H9 (cell line): ENCODE measurements at regions not wholly inside any gene's neighbourhood (a gene's known extent, or its start where the extent isn't known, plus 50 kb on each side); places are given as distances from the start of the nearest gene placed in this dataset.

Source experiments
- DNase-seq: peaks from one replicate; pipeline ENCODE4 v3.0.0-alpha.2; 2017
- H2AFZ ChIP-seq: one replicate; pipeline ENCODE4 v1.6.1; 2013; ENCODE audit warnings: mild to moderate bottlenecking, low read length, control low read depth, moderate library complexity
- H2AK5ac ChIP-seq: 2 replicates; pipeline ENCODE4 v1.6.1; 2013; ENCODE audit warnings: low read length, control low read depth, mixed read lengths; ENCODE audit not compliant: insufficient read length
- H2BK120ac ChIP-seq: one replicate; pipeline ENCODE4 v1.6.1; 2013; ENCODE audit warnings: low read depth, mild to moderate bottlenecking, low read length, control low read depth, inconsistent platforms; ENCODE audit not compliant: poor library complexity, severe bottlenecking
- H2BK12ac ChIP-seq: 2 replicates; pipeline ENCODE4 v1.6.1; 2013; ENCODE audit warnings: low read length, control low read depth, mixed read lengths, low read depth; ENCODE audit not compliant: insufficient read length
- H2BK15ac ChIP-seq: 2 replicates; pipeline ENCODE4 v1.6.1; 2013; ENCODE audit warnings: low read depth, low read length, control low read depth
- H2BK20ac ChIP-seq: one replicate; pipeline ENCODE4 v1.6.1; 2013; ENCODE audit warnings: low read depth, mild to moderate bottlenecking, low read length, control low read depth, inconsistent platforms; ENCODE audit not compliant: poor library complexity, severe bottlenecking
- H2BK5ac ChIP-seq: 2 replicates; pipeline ENCODE4 v1.6.1; 2013; ENCODE audit warnings: low read length, control low read depth, mixed read lengths; ENCODE audit not compliant: insufficient read length
- H3K14ac ChIP-seq: 2 replicates; pipeline ENCODE4 v1.6.1; 2013; ENCODE audit warnings: low read length, control low read depth; ENCODE audit not compliant: insufficient read depth
- H3K18ac ChIP-seq: 2 replicates; pipeline ENCODE4 v1.6.1; 2013; ENCODE audit warnings: low read depth, mild to moderate bottlenecking, mixed read lengths, low read length, control low read depth; ENCODE audit not compliant: insufficient read length
- H3K23ac ChIP-seq: 2 replicates; pipeline ENCODE4 v1.6.1; 2013; ENCODE audit warnings: low read length, control low read depth, mixed read lengths, low read depth; ENCODE audit not compliant: insufficient read length
- H3K23me2 ChIP-seq: 2 replicates; pipeline ENCODE4 v1.6.1; 2013; ENCODE audit warnings: low read depth, mild to moderate bottlenecking, mixed read lengths, low read length, control low read depth; ENCODE audit not compliant: insufficient read length, poor library complexity, severe bottlenecking
- H3K27ac ChIP-seq: 2 replicates; pipeline ENCODE4 v1.5.1; 2013; ENCODE audit warnings: low read length, control low read depth, mixed read lengths, low read depth; ENCODE audit not compliant: insufficient read length
- H3K27me3 ChIP-seq: 2 replicates; pipeline ENCODE4 v1.6.1; 2013; ENCODE audit warnings: low read length, control low read depth, inconsistent platforms; ENCODE audit not compliant: insufficient read depth
- H3K4ac ChIP-seq: 2 replicates; pipeline ENCODE4 v1.6.1; 2013; ENCODE audit warnings: low read depth, mild to moderate bottlenecking, control low read depth, inconsistent platforms, low read length, moderate library complexity
- H3K4me1 ChIP-seq: 2 replicates; pipeline ENCODE4 v1.6.1; 2013; ENCODE audit warnings: low read length, control low read depth, inconsistent platforms; ENCODE audit not compliant: insufficient read depth
- H3K4me2 ChIP-seq: 2 replicates; pipeline ENCODE4 v1.6.1; 2013; ENCODE audit warnings: low read length, control low read depth, mixed read lengths; ENCODE audit not compliant: insufficient read length, insufficient read depth
- H3K56ac ChIP-seq: 2 replicates; pipeline ENCODE4 v1.6.1; 2013; ENCODE audit warnings: low read depth, mild to moderate bottlenecking, mixed read lengths, low read length, control low read depth; ENCODE audit not compliant: insufficient read length
- H3K79me1 ChIP-seq: 2 replicates; pipeline ENCODE4 v1.6.1; 2013; ENCODE audit warnings: low read depth, mild to moderate bottlenecking, moderate library complexity, low read length, control low read depth, inconsistent platforms; ENCODE audit not compliant: insufficient read depth, poor library complexity, severe bottlenecking
- H3K79me2 ChIP-seq: 2 replicates; pipeline ENCODE4 v1.6.1; 2013; ENCODE audit warnings: low read length, control low read depth, inconsistent platforms; ENCODE audit not compliant: insufficient read depth
- H3K9ac ChIP-seq: 2 replicates; pipeline ENCODE4 v1.6.1; 2013; ENCODE audit warnings: low read length, control low read depth, mixed read lengths; ENCODE audit not compliant: insufficient read length; ENCODE audit errors: extremely low read depth
- H3K9me3 ChIP-seq: one replicate; pipeline ENCODE4 v1.6.1; 2013; ENCODE audit warnings: low read depth, low read length, inconsistent platforms; ENCODE audit not compliant: control insufficient read depth
- H3T11ph ChIP-seq: one replicate; pipeline ENCODE4 v1.6.1; 2013; ENCODE audit warnings: mild to moderate bottlenecking, low read length, control low read depth, inconsistent platforms
- H4K20me1 ChIP-seq: one replicate; pipeline ENCODE4 v1.6.1; 2013; ENCODE audit not compliant: control insufficient read depth, insufficient read length, insufficient read depth
- H4K5ac ChIP-seq: 2 replicates; pipeline ENCODE4 v1.6.1; 2013; ENCODE audit warnings: low read depth, mild to moderate bottlenecking, mixed read lengths, low read length, control low read depth; ENCODE audit not compliant: insufficient read length
- H4K8ac ChIP-seq: replicated peaks from 2 replicates; pipeline ENCODE4 v1.6.1; 2013; ENCODE audit warnings: low read length, control low read depth, mixed read lengths, low read depth; ENCODE audit not compliant: insufficient read length
- H4K91ac ChIP-seq: 2 replicates; pipeline ENCODE4 v1.6.1; 2013; ENCODE audit warnings: low read depth, mild to moderate bottlenecking, moderate library complexity, mixed read lengths, low read length, control low read depth; ENCODE audit not compliant: insufficient read length
- H3K27ac Mint-ChIP-seq, 3 experiments: 2 replicates in 2 of 3; 3 replicates in 1 of 3; pipeline ENCODE4 v1.8.0; 2020 to 2021; ENCODE audit warnings: mixed read lengths in 3 of 3, mild to moderate bottlenecking in 1 of 3, moderate library complexity in 1 of 3
- H3K27me3 Mint-ChIP-seq: 2 replicates; pipeline ENCODE4 v1.8.0; 2021; ENCODE audit warnings: low read depth, mild to moderate bottlenecking, moderate library complexity, mixed read lengths
- H3K36me3 Mint-ChIP-seq, 3 experiments: 2 replicates in 2 of 3; 3 replicates in 1 of 3; pipeline ENCODE4 v1.8.0; 2020 to 2021; ENCODE audit warnings: low read depth in 3 of 3, mixed read lengths in 3 of 3; ENCODE audit not compliant: insufficient read depth in 1 of 3
- H3K4me1 Mint-ChIP-seq, 2 experiments: 2 replicates each; pipeline ENCODE4 v1.8.0; 2020; ENCODE audit warnings: mixed read lengths in 2 of 2
- H3K4me3 Mint-ChIP-seq, 2 experiments: 2 replicates in 1 of 2; 3 replicates in 1 of 2; pipeline ENCODE4 v1.8.0; 2020 to 2021; ENCODE audit warnings: mild to moderate bottlenecking in 2 of 2, mixed read lengths in 2 of 2, moderate library complexity in 1 of 2
- H3K9me3 Mint-ChIP-seq, 2 experiments: 2 replicates in 1 of 2; 3 replicates in 1 of 2; pipeline ENCODE4 v1.8.0; 2020; ENCODE audit warnings: mild to moderate bottlenecking in 2 of 2, mixed read lengths in 2 of 2, moderate library complexity in 1 of 2
- WGBS: extraction: QIAGEN DNeasy Blood & Tissue Kit; methylation state at CpG from one replicate; pipeline ENCODE4 v1.1.7; 2013; ENCODE audit warnings: missing lambda C conversion rate, low lambda C conversion rate, mixed read lengths; ENCODE audit not compliant: insufficient read length; ENCODE audit errors: extremely low coverage; 5-methylcytosine and 5-hydroxymethylcytosine counted together
- TF ChIP-seq, protein P1 (sequence below): fragments of 200-600 bp; sonication (generic); conservative IDR thresholded peaks from 3 replicates; pipeline ENCODE4 v1.8.0; 2021; ENCODE audit warnings: antibody characterized with exemption, mild to moderate bottlenecking

DNA sequence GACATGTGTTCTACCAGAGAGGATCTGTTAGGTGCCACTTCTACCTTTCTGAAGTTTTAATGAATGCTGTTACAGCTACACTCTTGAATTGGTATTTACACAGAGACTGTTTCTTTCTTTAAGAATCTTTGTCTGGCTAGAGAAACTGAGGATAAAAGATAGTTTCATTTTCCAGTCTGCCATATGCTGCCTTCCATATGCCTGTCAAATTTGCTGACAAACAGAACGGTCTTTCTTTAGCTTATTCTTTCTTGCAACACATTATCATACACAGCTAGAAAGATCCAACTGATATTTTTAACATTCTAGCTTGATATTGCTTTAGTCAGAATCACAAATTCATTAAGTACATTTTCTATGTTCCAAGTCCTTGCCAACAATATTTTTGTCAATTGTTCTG is 409.8 kb upstream of the CELF4 start:
- H2BK15ac ChIP-seq, result no peak overlapping the region
- no peak overlapping the region for H3K9ac ChIP-seq
- no peaks in the 10 kb centered on the region for H3K4me1 ChIP-seq
- no peak overlapping the region for H2AK5ac ChIP-seq
- no peak overlapping the region for H2BK12ac ChIP-seq
- H3K36me3 Mint-ChIP-seq, result peaks cover 3 to 8% (median 3%) of the 10 kb centered on the region in 3 experiments; a peak in 4 of 7 replicates
- H3K4me2 ChIP-seq, result no peak overlapping the region
- no peak overlapping the region for H3K4me3 Mint-ChIP-seq
- no peak overlapping the region for H4K8ac ChIP-seq
- H2AFZ ChIP-seq, result no peak overlapping the region
- no peaks in the 10 kb centered on the region for H3K79me2 ChIP-seq
- TF ChIP-seq, protein P1, sequence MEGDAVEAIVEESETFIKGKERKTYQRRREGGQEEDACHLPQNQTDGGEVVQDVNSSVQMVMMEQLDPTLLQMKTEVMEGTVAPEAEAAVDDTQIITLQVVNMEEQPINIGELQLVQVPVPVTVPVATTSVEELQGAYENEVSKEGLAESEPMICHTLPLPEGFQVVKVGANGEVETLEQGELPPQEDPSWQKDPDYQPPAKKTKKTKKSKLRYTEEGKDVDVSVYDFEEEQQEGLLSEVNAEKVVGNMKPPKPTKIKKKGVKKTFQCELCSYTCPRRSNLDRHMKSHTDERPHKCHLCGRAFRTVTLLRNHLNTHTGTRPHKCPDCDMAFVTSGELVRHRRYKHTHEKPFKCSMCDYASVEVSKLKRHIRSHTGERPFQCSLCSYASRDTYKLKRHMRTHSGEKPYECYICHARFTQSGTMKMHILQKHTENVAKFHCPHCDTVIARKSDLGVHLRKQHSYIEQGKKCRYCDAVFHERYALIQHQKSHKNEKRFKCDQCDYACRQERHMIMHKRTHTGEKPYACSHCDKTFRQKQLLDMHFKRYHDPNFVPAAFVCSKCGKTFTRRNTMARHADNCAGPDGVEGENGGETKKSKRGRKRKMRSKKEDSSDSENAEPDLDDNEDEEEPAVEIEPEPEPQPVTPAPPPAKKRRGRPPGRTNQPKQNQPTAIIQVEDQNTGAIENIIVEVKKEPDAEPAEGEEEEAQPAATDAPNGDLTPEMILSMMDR, result no peak
- no peak overlapping the region for H2BK20ac ChIP-seq
- no peak overlapping the region for H3K56ac ChIP-seq
- H3K27me3 Mint-ChIP-seq, result no peaks in the 10 kb centered on the region
- no peaks in the 10 kb centered on the region for H3K27me3 ChIP-seq
- no CpG with 5 or more reads among the region's 1 CpG for WGBS
- H3K9me3 ChIP-seq, result no peaks in the 10 kb centered on the region
- H3K27ac ChIP-seq, result no peak overlapping the region
- no peaks in the 10 kb centered on the region for H3K79me1 ChIP-seq
- no peak overlapping the region for H3T11ph ChIP-seq
- H2BK120ac ChIP-seq, result no peak overlapping the region
- no peak overlapping the region for H3K4ac ChIP-seq
- H3K4me1 Mint-ChIP-seq, result no peaks in the 10 kb centered on the region
- no peak overlapping the region for H4K5ac ChIP-seq
- H4K20me1 ChIP-seq, result no peaks in the 10 kb centered on the region
- no peak overlapping the region for H4K91ac ChIP-seq
- H2BK5ac ChIP-seq, result no peak overlapping the region
- no peak overlapping the region for H3K18ac ChIP-seq
- no peak overlapping the region for H3K23ac ChIP-seq
- peaks cover 14 to 15% of the 10 kb centered on the region in 2 experiments; a peak in 4 of 5 replicates for H3K9me3 Mint-ChIP-seq
- H3K14ac ChIP-seq, result no peak overlapping the region
- no peaks in the 10 kb centered on the region for H3K23me2 ChIP-seq
- DNase-seq, result no peak
- no peak overlapping the region for H3K27ac Mint-ChIP-seq
